ENCODE measurements at regions not wholly inside any gene's neighbourhood (a gene's known extent, or its start where the extent isn't known, plus 50 kb on each side); places are given as distances from the start of the nearest gene placed in this dataset.

DNA sequence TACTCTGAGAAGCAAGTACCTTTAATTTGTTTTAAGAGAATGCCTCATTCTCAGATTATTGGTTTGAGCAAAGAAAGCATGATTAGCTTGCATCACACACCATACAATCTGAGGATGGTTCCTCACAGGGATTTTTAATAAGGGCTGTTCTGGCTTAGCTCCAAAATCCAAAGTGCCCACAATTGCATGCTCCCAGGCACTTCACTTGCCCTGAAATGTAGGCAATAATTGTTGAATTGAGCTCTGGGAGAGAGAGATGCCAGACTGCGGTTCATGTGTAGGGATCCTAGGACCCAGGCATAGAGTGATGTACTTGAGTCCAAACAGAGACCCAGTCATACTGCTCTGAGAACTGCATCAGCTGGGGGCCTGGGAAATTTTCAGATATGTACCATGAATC lies 358.4 kb upstream of the CXorf51B start:
- TF ChIP-seq, protein P1, sequence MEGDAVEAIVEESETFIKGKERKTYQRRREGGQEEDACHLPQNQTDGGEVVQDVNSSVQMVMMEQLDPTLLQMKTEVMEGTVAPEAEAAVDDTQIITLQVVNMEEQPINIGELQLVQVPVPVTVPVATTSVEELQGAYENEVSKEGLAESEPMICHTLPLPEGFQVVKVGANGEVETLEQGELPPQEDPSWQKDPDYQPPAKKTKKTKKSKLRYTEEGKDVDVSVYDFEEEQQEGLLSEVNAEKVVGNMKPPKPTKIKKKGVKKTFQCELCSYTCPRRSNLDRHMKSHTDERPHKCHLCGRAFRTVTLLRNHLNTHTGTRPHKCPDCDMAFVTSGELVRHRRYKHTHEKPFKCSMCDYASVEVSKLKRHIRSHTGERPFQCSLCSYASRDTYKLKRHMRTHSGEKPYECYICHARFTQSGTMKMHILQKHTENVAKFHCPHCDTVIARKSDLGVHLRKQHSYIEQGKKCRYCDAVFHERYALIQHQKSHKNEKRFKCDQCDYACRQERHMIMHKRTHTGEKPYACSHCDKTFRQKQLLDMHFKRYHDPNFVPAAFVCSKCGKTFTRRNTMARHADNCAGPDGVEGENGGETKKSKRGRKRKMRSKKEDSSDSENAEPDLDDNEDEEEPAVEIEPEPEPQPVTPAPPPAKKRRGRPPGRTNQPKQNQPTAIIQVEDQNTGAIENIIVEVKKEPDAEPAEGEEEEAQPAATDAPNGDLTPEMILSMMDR (tag by site-specific recombination; IDR thresholded peaks at IDR 0.05), result no peak
- TF ChIP-seq ZBTB7A (tag by site-specific recombination; IDR thresholded peaks at IDR 0.05; ENCODE audit: low read depth) (no peak), ZBTB8A (tag by site-specific recombination; IDR thresholded peaks at IDR 0.05) (no peak), ZNF202 (tag by site-specific recombination; IDR thresholded peaks at IDR 0.05; ENCODE audit: borderline replicate concordance) (no peak), ZNF169 (tag by site-specific recombination; IDR thresholded peaks at IDR 0.05) (no peak), OVOL3 (tag by site-specific recombination; IDR thresholded peaks at IDR 0.05) (no peak), KLF16 (tag by site-specific recombination; IDR thresholded peaks at IDR 0.05) (no peak)
